DND-41 (cell line): ENCODE measurements at regions not wholly inside any gene's neighbourhood (a gene's known extent, or its start where the extent isn't known, plus 50 kb on each side); places are given as distances from the start of the nearest gene placed in this dataset.

Experiments used
- EZH2 ChIP-seq: IDR thresholded peaks from 3 replicates; pipeline ENCODE4 v1.6.1; 2012; ENCODE audit warnings: borderline replicate concordance, low read depth, mild to moderate bottlenecking, moderate library complexity, low read length, inconsistent platforms; ENCODE audit not compliant: severe bottlenecking
- TF ChIP-seq, protein P1 (sequence below): IDR thresholded peaks from 2 replicates; pipeline ENCODE4 v1.5.1; 2012; ENCODE audit warnings: borderline replicate concordance, low read length, moderate library complexity, mild to moderate bottlenecking; ENCODE audit not compliant: poor library complexity, severe bottlenecking; ENCODE audit errors: extremely low read depth

DNA sequence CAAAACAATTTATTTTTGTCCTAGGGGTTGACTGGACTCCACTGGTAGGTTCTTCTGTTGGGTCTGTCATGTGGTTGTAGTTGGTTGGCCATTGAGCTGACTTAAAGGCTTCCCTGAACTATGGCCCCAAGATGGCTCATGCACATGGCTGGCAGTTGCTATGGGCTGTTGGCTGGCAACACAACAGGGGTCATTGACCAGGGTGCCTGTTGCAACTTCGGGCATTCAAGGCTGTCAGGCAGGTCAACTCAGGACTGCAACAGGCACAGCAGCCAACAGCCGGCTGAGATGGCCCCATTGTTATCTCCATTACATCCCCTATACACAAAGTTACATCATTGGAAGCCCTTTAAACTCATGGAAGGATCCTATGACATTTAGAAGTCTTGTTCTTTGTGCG is 109.7 kb upstream of the CPEB2 start:
- TF ChIP-seq, protein P1, sequence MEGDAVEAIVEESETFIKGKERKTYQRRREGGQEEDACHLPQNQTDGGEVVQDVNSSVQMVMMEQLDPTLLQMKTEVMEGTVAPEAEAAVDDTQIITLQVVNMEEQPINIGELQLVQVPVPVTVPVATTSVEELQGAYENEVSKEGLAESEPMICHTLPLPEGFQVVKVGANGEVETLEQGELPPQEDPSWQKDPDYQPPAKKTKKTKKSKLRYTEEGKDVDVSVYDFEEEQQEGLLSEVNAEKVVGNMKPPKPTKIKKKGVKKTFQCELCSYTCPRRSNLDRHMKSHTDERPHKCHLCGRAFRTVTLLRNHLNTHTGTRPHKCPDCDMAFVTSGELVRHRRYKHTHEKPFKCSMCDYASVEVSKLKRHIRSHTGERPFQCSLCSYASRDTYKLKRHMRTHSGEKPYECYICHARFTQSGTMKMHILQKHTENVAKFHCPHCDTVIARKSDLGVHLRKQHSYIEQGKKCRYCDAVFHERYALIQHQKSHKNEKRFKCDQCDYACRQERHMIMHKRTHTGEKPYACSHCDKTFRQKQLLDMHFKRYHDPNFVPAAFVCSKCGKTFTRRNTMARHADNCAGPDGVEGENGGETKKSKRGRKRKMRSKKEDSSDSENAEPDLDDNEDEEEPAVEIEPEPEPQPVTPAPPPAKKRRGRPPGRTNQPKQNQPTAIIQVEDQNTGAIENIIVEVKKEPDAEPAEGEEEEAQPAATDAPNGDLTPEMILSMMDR: no peak
- TF ChIP-seq EZH2: no peak
